ENCODE measurements at regions not wholly inside any gene's neighbourhood (a gene's known extent, or its start where the extent isn't known, plus 50 kb on each side); places are given as distances from the start of the nearest gene placed in this dataset.

DNA sequence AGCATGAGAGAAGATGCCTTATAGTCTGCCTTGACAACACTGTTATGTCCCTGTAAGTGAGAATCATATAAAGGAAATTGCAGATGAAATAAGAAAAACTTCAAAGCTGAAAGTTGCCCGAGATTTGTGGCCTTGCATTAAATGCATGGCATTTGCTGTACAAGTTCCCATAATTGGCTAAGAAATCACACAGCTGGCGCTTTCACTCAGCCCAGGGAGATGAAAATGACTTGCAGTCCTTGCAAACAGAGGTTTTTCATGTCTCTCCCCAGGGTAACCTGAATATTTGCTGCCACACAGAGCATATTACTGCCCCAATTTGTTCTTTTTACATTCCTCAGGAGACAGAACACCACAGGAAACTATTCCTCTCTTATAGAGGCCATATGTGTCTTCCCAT is 174.8 kb downstream of the FAM114A2 start:
- no peak overlapping the region for H3K27ac ChIP-seq
- in situ Hi-C loops (cut with MboI; ENCODE audit: low pct_unique_long_range_greater_than_20kb in 2 of 9, low sequenced_read_pairs in 9 of 9, unreplicated experiment in 9 of 9) = no loop called here
- ATAC-seq (replicated peaks in 6 of 8) = no peak

More for the DNA sequence above, 174.8 kb downstream of the FAM114A2 start:
- 37 to 100% (median 83%) methylated on average over 1 to 2 of the region's 2 CpGs; no CpG with 5 or more reads in 4 of the 10 experiments for WGBS, 10 experiments
- Histone ChIP-seq H3K4me1 (replicated peaks in 1 of 2) (peaks cover 9 to 51% of the 10 kb centered on the region in 2 donors), H3K4me3 (no peak overlapping the region)

All from motor neuron (in vitro differentiated cells).